ENCODE measurements at regions not wholly inside any gene's neighbourhood (a gene's known extent, or its start where the extent isn't known, plus 50 kb on each side); places are given as distances from the start of the nearest gene placed in this dataset.
A peak's percentile ranks its signal among the peaks of the same experiment; 100 is the strongest.
"Not testable (repeated sequence)": the region's sequence is repeated elsewhere in the genome, so short reads cannot be mapped to it uniquely, and the experiment has no call there.

GRCh38 chr7:153942036-153942435 lies 110.2 kb upstream of the DPP6 start:
- DNase-seq (ENCODE audit: low spot score), result no peak

GRCh38 chr7:153943457-153943856 lies 108.7 kb upstream of the DPP6 start:
- DNase-seq (ENCODE audit: low spot score), result no peak

GRCh38 chr7:153943861-153944260 lies 108.3 kb upstream of the DPP6 start:
- no peak for DNase-seq (ENCODE audit: low spot score)

- DNase-seq (ENCODE audit: low spot score), result peak; percentile 10
Measured at GRCh38 chr7:153948060-153948459, 104.1 kb upstream of the DPP6 start.

GRCh38 chr7:153951316-153951715 lies 100.9 kb upstream of the DPP6 start:
- no peak for DNase-seq (ENCODE audit: low spot score)

- no peak for DNase-seq (ENCODE audit: low spot score)
Measured at GRCh38 chr7:153954477-153954876, 97.7 kb upstream of the DPP6 start.

GRCh38 chr7:153957677-153958076 lies 94.5 kb upstream of the DPP6 start:
- DNase-seq (ENCODE audit: low spot score), result not testable (repeated sequence)

- DNase-seq (ENCODE audit: low spot score), result not testable (repeated sequence)
Measured at GRCh38 chr7:153958381-153958780, 93.8 kb upstream of the DPP6 start.

GRCh38 chr7:153958789-153959188 lies 93.4 kb upstream of the DPP6 start:
- DNase-seq (ENCODE audit: low spot score), result not testable (repeated sequence)

GRCh38 chr7:153964481-153965112 lies 87.6 kb upstream of the DPP6 start:
- not testable (repeated sequence) for DNase-seq (ENCODE audit: low spot score)

- DNase-seq (ENCODE audit: low spot score), result not testable (repeated sequence)
Measured at GRCh38 chr7:153969016-153969415, 83.2 kb upstream of the DPP6 start.

GRCh38 chr7:153974603-153975002 lies 77.6 kb upstream of the DPP6 start:
- DNase-seq (ENCODE audit: low spot score), result not testable (repeated sequence)

- DNase-seq (ENCODE audit: low spot score), result not testable (repeated sequence)
Measured at GRCh38 chr7:153976745-153977144, 75.5 kb upstream of the DPP6 start.

- DNase-seq (ENCODE audit: low spot score), result not testable (repeated sequence)
Measured at GRCh38 chr7:153983186-153983585, 69.0 kb upstream of the DPP6 start.

GRCh38 chr7:153989066-153989627 lies 63.1 kb upstream of the DPP6 start:
- DNase-seq (ENCODE audit: low spot score), result not testable (repeated sequence)

- DNase-seq (ENCODE audit: low spot score), result not testable (repeated sequence)
Measured at GRCh38 chr7:153989742-153990425, 62.3 kb upstream of the DPP6 start.

GRCh38 chr7:153991471-153991870 lies 60.7 kb upstream of the DPP6 start:
- DNase-seq (ENCODE audit: low spot score), result not testable (repeated sequence)

GRCh38 chr7:153993402-153993801 lies 58.8 kb upstream of the DPP6 start:
- DNase-seq (ENCODE audit: low spot score), result not testable (repeated sequence)

GRCh38 chr7:153998896-153999295 lies 53.3 kb upstream of the DPP6 start:
- not testable (repeated sequence) for DNase-seq (ENCODE audit: low spot score)

All from kidney capillary endothelial cell (primary cell).